ENCODE measurements at regions not wholly inside any gene's neighbourhood (a gene's known extent, or its start where the extent isn't known, plus 50 kb on each side); places are given as distances from the start of the nearest gene placed in this dataset.

GRCh38 chr3:167883452-167883851, 147.9 kb downstream of the SERPINI1 start:
- no peak for TF ChIP-seq CTCF (IDR thresholded peaks at IDR 0.05; ENCODE audit: borderline replicate concordance, extremely low read depth, insufficient read depth)
- intact Hi-C loops (cut with DNase I): no loop called here
- Histone ChIP-seq H3K27ac (ENCODE audit: low read depth in 2 of 2, low read length in 2 of 2) (no peak overlapping the region), H3K27me3 (ENCODE audit: control insufficient read depth, insufficient read depth, low read length) (no peaks in the 10 kb centered on the region), H3K4me1 (ENCODE audit: control insufficient read depth in 2 of 3, insufficient read depth in 2 of 3, low read depth in 1 of 3, low read length in 3 of 3) (no peaks in the 10 kb centered on the region), H3K9me3 (ENCODE audit: control insufficient read depth in 2 of 3, insufficient read depth in 1 of 3, low read length in 3 of 3) (no peaks in the 10 kb centered on the region), H3K4me3 (ENCODE audit: low read length in 3 of 3) (no peak overlapping the region), H3K9ac (ENCODE audit: low read length in 3 of 3) (no peak overlapping the region), H3K36me3 (ENCODE audit: control insufficient read depth in 2 of 3, insufficient read depth in 3 of 3, low read length in 3 of 3) (no peaks in the 10 kb centered on the region)
- DNase-seq: no peak
- peak; percentile 27 for FAIRE-seq

GRCh38 chr3:167882057-167882667, 146.6 kb downstream of the SERPINI1 start:
- no peak overlapping the region for H3K9ac ChIP-seq (ENCODE audit: low read length in 3 of 3)
- intact Hi-C loops (cut with DNase I): no loop called here
- no peaks in the 10 kb centered on the region for H3K27me3 ChIP-seq (ENCODE audit: control insufficient read depth, insufficient read depth, low read length)
- no peaks in the 10 kb centered on the region for H3K36me3 ChIP-seq (ENCODE audit: control insufficient read depth in 2 of 3, insufficient read depth in 3 of 3, low read length in 3 of 3)
- DNase-seq: peak in 2 of 5 donors; percentile 49 to 73
- no peak overlapping the region for H3K27ac ChIP-seq (ENCODE audit: low read depth in 2 of 2, low read length in 2 of 2)
- TF ChIP-seq CTCF (IDR thresholded peaks at IDR 0.05; ENCODE audit: borderline replicate concordance, extremely low read depth, insufficient read depth): peak; percentile 42
- H3K4me1 ChIP-seq (ENCODE audit: control insufficient read depth in 2 of 3, insufficient read depth in 2 of 3, low read depth in 1 of 3, low read length in 3 of 3): no peaks in the 10 kb centered on the region
- H3K9me3 ChIP-seq (ENCODE audit: control insufficient read depth in 2 of 3, insufficient read depth in 1 of 3, low read length in 3 of 3): no peaks in the 10 kb centered on the region
- H3K4me3 ChIP-seq (ENCODE audit: low read length in 3 of 3): no peak overlapping the region
- FAIRE-seq: peak; percentile 70

- Histone ChIP-seq H3K9me3 (ENCODE audit: control insufficient read depth in 2 of 3, insufficient read depth in 1 of 3, low read length in 3 of 3) (no peaks in the 10 kb centered on the region), H3K9ac (ENCODE audit: low read length in 3 of 3) (no peak overlapping the region), H3K4me3 (ENCODE audit: low read length in 3 of 3) (no peak overlapping the region), H3K4me1 (ENCODE audit: control insufficient read depth in 2 of 3, insufficient read depth in 2 of 3, low read depth in 1 of 3, low read length in 3 of 3) (peaks cover 0 to 2% (median 0%) of the 10 kb centered on the region in 3 donors), H3K27ac (ENCODE audit: low read depth in 2 of 2, low read length in 2 of 2) (no peak overlapping the region), H3K36me3 (ENCODE audit: control insufficient read depth in 2 of 3, insufficient read depth in 3 of 3, low read length in 3 of 3) (no peaks in the 10 kb centered on the region), H3K27me3 (ENCODE audit: control insufficient read depth, insufficient read depth, low read length) (no peaks in the 10 kb centered on the region)
- intact Hi-C loops (cut with DNase I): no loop called here
- FAIRE-seq: no peak
- no peak for DNase-seq
- no peak for TF ChIP-seq CTCF (IDR thresholded peaks at IDR 0.05; ENCODE audit: borderline replicate concordance, extremely low read depth, insufficient read depth)
Observed at GRCh38 chr3:167880183-167880582, 144.7 kb downstream of the SERPINI1 start.

Measured in kidney (tissue), 13 donors.